HG03342 (cell line): ENCODE measurements at regions not wholly inside any gene's neighbourhood (a gene's known extent, or its start where the extent isn't known, plus 50 kb on each side); places are given as distances from the start of the nearest gene placed in this dataset.
"Not testable (repeated sequence)": the region's sequence is repeated elsewhere in the genome, so short reads cannot be mapped to it uniquely, and the experiment has no call there.

ENCODE experiments used
- ATAC-seq: cut with Tn5 transposase; IDR thresholded peaks from one replicate; pipeline ENCODE4 v1.9.1; 2021; ENCODE audit warnings: mild to moderate bottlenecking, moderate library complexity; ENCODE audit not compliant: unreplicated experiment

GRCh38 chr13:50153876-50154275 lies 138.6 kb downstream of the KCNRG start:
- ATAC-seq = no peak

DNA sequence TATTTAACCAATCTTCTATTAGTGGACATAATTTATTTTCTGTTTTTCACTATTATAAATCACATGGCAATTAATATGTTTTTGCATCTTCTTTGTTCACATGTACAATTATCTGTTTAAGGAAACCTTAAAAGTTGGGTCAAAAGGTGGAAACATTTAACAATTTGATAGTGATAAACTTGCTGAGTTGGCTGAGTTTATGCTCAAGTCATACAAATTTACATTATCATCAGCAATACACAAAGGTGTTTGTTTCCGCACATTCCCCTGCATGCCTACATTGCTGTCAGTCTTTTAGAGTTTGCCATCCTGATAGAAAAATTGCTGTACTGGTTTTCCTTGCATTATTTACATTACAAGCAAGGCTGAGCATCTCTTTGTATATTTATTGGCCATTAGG lies 139.5 kb downstream of the KCNRG start:
- ATAC-seq = no peak

DNA sequence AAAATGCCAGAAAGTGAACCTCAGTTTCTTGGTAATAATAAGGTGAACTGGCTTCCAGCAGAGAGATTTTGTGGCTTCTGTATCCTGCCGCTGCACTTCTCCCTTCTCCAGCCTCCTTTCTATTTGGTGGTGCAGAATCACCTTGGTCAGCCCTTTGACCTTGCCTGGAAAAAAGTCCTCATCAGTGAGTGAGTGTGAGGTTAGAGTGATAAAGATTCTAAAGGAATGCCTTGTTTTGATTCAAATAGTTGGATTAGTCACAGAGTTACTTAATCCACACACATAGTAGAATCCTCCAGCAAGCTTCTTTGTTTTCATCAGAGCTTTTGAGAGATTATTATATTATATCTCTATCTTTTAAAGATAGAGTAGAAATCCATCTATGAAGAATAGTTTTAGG lies 140.9 kb downstream of the KCNRG start:
- no peak for ATAC-seq

DNA sequence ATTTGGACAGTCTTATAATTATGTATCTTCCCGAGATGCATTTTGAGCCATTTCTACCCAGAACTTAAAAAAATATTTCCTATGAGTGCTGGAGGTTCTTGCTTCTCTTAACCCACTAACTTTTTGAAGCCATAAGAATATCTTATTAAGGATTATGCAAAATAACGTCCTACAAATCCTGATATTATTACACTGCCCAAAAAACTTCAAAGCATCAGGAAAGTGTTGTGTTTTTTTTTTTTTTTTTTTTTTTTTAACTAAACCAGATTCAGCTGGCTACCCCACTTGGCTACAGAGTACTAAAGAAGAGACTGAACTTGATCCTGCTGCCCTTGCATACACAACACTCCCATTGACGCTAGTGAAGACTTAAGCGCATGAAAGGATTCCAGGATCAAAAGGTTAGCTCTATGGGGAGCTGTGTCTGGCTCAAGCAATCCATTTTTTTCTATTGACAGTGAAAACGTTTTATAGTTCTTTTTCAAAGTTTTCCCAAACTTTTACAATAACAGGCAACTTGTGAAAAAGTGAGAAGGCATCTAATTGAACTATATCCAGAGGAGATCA lies 141.4 kb downstream of the KCNRG start:
- no peak for ATAC-seq

DNA sequence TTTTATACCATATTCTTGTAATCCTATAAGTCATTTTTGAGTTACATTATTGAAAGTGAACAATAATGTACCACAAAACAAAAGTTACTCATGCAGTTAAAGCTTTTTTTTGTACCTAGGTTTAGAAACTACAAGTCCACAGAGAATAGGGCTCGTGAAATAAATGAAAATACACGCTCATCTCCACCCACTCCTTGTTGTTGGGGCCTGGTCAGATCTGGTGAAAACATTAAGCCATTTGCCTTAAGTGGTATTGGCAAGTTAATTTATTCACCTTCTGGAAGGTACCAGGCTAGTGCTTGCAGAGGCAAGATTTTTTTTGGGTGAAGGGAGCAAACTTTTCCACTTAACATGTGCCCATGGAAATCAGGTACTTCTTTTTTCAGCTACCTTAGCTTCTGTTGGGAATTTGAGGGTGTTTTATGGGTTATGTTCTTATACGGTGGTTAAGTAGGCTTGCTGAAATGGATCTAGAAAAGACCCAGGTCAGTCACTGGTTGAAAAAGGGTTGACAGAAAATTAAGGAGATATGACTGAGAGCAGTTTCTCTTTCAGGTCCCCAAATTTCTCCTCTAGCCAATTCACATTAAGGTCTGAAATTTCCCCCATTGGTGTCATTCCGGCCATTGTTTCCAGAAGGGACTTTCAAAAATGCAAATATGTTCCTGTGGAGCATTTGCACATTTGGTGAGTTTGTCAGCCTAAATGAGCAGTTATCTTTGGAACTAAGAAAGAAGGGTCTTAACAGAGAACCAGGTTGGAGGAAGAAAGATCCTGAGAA lies 143.3 kb downstream of the KCNRG start:
- no peak for ATAC-seq

- ATAC-seq = no peak
Measured at GRCh38 chr13:50159607-50160006, 144.4 kb downstream of the KCNRG start.

- no peak for ATAC-seq
Measured at GRCh38 chr13:50161052-50161451, 145.8 kb downstream of the KCNRG start.

GRCh38 chr13:50162001-50162400 lies 146.8 kb downstream of the KCNRG start:
- ATAC-seq = no peak

DNA sequence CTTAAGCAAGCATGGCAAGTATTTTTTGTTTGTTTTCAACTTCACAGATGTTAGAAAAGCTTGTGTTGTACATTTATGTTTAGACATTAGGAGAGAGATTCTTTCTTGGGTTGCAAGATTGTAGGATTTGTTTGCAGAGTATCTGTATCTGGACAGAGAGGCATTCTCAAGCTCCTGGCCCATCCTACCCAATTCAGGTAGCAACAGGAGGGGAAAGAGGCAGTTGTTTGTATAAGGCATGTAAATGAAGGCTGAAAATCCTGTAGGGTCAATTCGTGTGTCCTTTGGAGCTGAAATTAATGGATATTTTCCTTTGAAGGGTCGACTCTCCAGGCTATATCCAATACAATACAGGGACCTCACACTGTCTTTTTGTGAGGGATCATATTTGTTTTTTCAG lies 147.3 kb downstream of the KCNRG start:
- no peak for ATAC-seq

DNA sequence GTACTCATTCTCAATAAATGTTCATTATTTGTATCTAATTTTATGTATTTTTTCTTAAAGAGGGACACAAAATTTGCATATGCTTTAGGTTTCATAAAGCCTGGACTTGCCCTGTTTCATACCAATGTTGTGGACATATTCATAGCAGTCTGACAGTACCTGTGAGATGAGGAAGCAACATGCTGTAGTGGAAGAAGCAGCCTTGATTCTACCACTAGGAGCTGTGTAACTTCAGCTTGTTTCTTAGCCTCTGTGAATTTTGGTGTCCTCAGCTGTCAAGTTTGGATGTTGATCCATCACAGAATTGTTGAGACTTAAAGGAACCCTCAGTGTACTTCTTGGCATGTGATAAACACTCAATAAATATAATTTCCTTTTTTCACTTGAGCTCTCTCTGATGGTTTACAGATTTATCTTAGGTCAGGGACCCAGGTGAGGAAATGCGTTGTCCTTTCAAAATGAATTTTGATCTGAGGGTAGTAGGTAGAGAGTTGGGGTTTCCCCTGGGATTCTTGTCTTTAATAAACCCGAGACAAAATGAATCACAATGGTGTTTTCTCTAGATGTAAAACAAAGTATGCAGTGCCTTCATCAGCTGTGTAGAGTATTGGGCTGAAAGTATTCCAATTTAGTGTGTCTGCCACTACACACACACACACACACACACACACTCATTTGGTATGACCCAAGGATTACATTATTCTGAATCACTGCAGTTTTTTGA lies 152.1 kb downstream of the KCNRG start:
- no peak for ATAC-seq

DNA sequence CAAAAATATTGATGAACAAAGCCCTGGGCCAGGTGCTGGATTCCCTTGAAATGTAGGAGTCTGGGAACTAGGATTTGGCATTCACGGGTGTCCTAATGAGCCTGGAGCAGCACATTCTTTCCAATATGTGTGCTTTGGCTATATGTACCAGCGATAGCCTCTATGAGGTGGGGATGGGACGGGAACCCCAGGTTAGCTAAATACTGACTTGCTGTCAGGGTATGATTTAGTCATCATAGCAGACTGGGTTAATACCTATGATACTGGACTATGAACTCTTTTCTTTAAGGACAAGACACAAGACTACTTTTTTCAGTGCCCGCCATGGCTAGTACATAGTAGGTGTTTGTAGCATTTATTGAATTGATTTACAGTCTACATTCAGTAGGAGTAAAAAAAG lies 152.7 kb downstream of the KCNRG start:
- ATAC-seq = no peak

DNA sequence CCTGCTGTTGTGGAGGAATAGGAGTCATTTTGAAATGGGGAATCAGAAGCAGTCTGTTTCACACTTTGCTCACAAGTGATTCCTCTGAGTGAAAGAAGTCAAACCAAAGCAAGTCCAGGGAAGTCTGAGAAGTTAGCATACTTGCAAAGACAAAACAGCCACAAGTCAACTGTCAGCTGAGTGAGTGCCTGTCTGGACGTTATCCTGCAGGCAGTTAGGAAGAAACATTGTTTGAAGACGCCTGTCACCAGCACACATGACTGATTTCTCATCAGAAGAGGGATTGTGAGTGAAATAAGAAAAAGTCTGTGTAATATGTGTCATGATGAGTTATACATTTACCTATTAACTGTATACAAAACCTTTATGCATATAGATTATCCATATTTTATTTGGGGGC lies 153.5 kb downstream of the KCNRG start:
- ATAC-seq = no peak

DNA sequence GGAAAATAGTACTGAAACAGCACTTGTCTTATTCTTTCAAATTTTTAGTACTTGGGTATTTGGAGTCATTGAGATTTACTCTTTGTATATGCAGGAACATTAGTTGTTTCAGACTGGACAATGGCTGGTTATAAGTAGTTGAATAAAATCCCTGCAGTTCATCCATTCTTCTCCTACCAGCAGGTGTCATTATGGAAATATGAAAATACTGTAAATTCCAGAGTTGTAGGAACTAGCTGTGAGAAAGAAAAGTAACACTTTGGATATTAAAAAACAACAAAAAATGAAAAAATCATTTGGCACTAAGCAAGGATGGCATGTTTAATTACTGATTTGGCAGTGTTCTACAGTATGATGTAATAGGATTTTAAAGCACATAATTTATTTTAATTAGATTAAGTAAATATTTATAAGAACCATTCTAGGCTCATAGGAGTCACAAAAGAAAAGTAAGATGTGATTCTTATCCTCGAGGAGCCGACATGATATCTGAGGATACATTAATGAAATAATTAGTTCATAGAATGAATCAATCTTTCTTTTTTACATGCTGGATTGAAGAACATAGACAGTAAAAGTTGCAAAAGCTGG lies 155.3 kb downstream of the KCNRG start:
- no peak for ATAC-seq

DNA sequence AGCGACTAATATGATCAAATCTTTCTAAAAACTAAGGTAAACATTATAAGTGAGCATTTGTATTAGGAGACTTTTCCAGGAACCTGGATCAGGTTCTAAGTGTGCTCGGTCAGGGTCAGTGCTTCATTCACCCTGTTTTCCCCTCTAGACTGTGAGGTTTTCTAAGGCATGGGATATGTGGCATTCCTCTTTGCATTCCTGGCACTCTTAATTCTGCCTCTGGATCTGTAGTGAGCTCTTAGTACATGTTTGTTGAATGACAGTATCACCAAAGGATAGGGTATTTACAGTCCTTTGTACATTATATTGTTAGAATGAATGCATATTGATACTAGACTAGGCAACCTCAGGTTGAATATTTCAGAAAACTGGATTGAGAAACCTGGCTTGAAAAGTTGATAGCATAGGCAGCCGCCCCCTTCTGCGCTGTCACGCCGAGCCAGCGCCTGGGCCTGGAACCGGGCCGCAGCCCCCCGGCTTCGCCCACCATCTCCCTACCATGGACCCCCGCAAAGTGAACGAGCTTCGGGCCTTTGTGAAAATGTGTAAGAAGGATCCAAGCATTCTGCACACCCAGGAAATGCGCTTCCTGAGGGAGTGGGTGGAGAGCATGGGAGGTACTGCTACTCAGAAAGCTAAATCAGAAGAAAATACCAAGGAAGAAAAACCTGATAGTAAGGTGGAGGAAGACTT lies 156.5 kb downstream of the KCNRG start:
- no peak for ATAC-seq

DNA sequence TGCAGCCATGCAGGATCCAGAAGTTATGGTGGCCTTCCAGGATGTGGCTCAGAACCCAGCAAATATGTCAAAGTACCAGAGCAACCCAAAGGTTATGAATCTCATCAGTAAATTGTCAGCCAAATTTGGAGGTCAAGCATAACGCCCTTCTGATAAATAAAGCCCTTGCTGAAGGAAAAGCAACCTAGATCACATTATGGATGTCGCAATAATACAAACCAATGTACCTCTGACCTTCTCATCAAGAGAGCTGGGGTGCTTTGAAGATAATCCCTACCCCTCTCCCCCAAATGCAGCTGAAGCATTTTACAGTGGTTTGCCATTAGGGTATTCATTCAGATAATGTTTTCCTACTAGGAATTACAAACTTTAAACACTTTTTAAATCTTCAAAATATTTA lies 157.8 kb downstream of the KCNRG start:
- not testable (repeated sequence) for ATAC-seq

- ATAC-seq = no peak
Measured at GRCh38 chr13:50174630-50175029, 159.4 kb downstream of the KCNRG start.

GRCh38 chr13:50179977-50180376 lies 164.7 kb downstream of the KCNRG start:
- no peak for ATAC-seq

- ATAC-seq = not testable (repeated sequence)
Measured at GRCh38 chr13:50185769-50186763, 170.8 kb downstream of the KCNRG start.

DNA sequence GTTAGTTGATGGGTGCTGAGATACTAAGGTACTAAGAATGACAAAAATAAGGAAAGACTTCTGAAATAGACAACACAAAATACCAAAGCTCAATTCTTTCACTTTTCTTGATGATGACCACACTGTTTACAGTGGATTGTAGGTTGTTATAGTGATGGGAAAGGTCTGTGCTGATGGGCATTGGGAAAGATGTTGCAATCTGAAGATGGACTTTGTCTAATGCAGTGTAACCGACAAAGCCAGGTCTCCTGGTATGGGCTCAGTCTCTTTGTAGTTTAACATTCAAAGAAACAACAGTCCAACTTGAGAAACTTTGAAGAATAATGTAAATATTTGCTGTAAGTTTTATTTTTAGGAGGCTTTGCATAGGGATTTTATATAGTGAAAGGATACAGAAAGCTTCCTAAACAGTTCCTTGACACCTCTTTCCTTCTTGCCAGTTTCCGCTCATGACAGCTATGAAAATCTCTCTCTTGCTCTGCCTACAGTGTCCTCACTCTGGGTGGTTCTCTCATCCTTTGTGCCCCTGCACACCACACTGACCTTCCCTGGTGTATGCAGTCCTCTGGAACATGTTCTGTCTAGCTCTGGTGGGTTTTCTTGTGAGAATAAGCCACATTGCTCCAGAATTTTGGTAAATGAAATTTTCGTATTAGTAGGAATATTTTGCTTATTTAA lies 172.2 kb downstream of the KCNRG start:
- ATAC-seq = no peak
